GM13976 (cell line): ENCODE measurements at regions not wholly inside any gene's neighbourhood (a gene's known extent, or its start where the extent isn't known, plus 50 kb on each side); places are given as distances from the start of the nearest gene placed in this dataset.

Experiments
- DNase-seq: peaks from one replicate; pipeline ENCODE4 v3.0.0; 2012; ENCODE audit warnings: low spot score
- CTCF ChIP-seq: IDR thresholded peaks from 2 replicates; pipeline ENCODE4 v1.5.1; 2012; ENCODE audit warnings: borderline replicate concordance, mild to moderate bottlenecking; ENCODE audit not compliant: insufficient read depth; ENCODE audit errors: extremely low read depth, missing control alignments, control extremely low read depth
- in situ Hi-C: fragments of 300-500 bp; cut with MboI; formaldehyde crosslinking; loops from one replicate; pipeline ENCODE4 v1.12.0; 2022; ENCODE audit warnings: low sequenced_read_pairs, mixed read lengths, inconsistent platforms; ENCODE audit not compliant: unreplicated experiment

GRCh38 chr13:107066355-107066754 lies 498.4 kb upstream of the ARGLU1 start:
- in situ Hi-C loops, result no loop called here
- no peak for TF ChIP-seq CTCF
- DNase-seq, result no peak

DNA sequence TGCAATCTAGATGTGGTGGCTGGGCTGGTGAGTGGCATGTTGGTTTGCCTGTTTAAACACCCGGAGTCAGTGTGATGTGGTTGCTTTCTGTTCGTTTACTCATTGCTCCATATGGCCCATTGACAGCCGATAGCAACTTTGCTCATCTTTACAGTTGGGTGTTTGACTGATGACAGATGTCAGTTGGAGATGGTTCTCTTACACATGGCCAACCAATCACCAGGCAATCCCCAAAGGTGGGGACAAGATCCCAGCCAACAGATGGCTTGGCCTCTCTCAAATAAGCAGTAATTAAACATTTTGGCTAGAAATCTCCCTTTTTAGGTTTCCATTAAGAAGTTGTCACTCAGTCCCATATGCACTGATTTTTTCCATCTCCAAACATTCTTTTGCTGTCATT lies 497.1 kb upstream of the ARGLU1 start:
- TF ChIP-seq CTCF, result no peak
- no peak for DNase-seq
- in situ Hi-C loops, result no loop called here

DNA sequence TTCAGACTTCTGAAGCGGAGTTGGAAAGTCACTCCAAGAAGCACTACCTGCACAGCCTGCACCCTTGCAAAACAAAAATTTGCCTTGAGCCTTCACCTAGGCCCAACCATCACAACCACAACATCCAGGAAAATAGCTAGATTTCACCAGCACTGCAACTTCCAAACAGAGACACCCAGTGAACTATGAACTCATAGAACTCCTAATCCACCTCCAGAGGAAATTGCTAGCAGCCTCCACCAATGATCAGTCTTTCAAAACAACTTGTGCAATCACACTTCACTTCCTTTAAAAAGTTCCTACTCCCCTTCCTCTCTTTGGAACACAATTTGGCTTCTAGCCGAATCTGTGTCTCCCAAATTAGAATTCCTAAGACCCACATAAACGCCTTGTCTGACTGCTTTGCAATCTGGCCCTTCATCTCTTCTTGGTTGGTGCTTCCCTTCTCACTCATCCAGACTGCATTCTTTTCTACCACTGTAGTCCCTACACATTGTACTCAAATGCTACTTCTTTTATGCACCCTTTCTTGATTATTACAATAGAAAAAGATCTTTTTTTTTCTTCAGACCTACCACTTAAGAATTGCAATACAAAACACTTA lies 489.2 kb upstream of the ARGLU1 start:
- no peak for DNase-seq
- no peak for TF ChIP-seq CTCF
- in situ Hi-C loops, result no loop called here

DNA sequence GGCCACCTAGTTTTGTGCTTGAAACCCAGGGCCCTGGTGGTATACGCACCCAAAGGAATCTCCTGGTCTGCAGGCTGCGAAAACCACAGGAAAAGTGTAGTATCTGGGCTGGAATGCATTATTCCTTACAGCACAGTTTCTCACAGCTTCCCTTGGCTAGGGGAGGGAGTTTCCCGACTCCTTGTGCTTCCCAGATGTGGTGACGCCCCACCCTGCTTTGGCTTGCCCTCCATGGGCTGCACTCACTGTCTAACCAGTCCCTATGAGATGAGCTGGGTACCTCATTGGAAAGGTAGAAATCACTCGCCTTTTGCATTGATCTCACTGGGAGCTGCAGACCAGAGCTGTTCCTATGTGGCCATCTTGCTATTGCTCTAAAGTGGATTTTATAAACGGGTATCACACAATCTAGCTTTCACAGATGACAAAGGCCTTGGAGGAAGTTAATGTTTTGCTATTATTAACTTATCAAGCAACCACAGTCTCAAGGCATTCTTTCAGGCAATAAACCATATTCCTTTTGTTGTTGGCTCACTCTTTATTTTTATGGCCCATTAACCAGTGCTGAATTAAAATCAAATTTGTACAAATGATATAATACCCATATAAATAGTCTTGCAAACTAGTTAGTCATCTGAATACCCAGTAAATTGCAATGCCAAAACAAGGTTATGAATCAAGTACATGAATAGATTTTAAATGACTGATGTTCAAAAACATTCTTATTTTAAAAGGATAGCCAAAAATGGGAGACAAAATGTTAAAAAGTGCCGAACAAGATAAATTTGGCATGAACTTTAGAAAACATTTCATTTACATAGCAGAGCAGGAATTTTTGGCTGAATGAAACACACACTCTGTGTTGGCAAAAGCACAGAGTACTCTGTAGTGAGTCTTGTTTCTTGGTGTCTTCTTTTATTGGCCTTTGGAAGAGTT lies 475.4 kb upstream of the ARGLU1 start:
- DNase-seq, result no peak
- no peak for TF ChIP-seq CTCF
- in situ Hi-C loops, result no loop called here

DNA sequence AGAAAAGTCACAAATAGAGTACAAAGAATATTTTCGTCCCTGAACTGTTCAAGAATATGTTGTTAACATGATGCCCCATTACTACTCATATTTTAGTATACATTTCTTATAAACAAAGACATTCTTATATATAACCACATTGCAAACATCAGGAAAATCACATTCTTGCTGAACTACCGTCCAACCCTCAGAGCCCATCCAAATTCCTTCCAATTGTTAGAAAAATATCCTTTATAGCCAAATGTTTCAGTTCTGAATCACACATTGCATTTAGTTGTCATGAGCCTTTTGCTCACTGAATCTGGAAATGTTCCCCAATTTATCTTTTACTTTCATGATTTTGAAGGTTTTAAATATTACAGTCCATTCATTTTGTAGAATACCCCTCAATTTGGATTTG lies 467.8 kb upstream of the ARGLU1 start:
- no peak for DNase-seq
- TF ChIP-seq CTCF, result no peak
- in situ Hi-C loops, result no loop called here

GRCh38 chr13:107035186-107035585 lies 467.2 kb upstream of the ARGLU1 start:
- in situ Hi-C loops, result no loop called here
- DNase-seq, result no peak
- no peak for TF ChIP-seq CTCF
